IPS-15b (cell line): ENCODE measurements at regions not wholly inside any gene's neighbourhood (a gene's known extent, or its start where the extent isn't known, plus 50 kb on each side); places are given as distances from the start of the nearest gene placed in this dataset.

Source experiments
- H3K27me3 ChIP-seq: one replicate; pipeline ENCODE4 v1.6.1; 2013; ENCODE audit warnings: low read length; ENCODE audit not compliant: control insufficient read depth, insufficient read depth
- H3K36me3 ChIP-seq: one replicate; pipeline ENCODE4 v1.6.1; 2013; ENCODE audit warnings: low read length; ENCODE audit not compliant: control insufficient read depth, insufficient read depth
- H3K4me1 ChIP-seq: one replicate; pipeline ENCODE4 v1.6.1; 2013; ENCODE audit warnings: mild to moderate bottlenecking, low read length; ENCODE audit not compliant: control insufficient read depth, insufficient read depth
- H3K4me3 ChIP-seq: one replicate; pipeline ENCODE4 v1.5.1; 2013; ENCODE audit warnings: low read depth, low read length
- H3K9ac ChIP-seq: one replicate; pipeline ENCODE4 v1.6.1; 2013; ENCODE audit warnings: low read depth, mild to moderate bottlenecking, low read length
- H3K9me3 ChIP-seq: one replicate; pipeline ENCODE4 v1.6.1; 2013; ENCODE audit warnings: mild to moderate bottlenecking, low read length; ENCODE audit not compliant: control insufficient read depth, insufficient read depth

DNA sequence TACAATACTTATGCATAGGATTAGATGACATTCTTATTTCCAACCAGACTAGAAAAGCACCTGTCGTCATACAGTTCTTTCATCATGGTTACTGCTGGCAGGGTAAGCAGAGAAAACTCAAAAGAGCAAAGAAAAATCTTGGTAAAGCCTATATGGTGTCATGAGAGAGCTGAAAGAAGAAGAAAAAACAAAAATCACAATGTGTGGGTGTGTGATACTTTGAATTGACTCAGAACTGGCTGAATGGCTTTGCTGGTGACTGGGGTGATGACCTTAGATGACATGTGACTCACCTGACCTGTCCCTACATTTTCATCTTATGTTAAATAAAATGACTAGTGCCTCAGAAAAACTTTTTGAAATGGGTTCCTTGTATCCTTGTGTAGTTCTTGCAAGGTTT is 278.1 kb upstream of the LMO3 start:
- no peaks in the 10 kb centered on the region for H3K27me3 ChIP-seq
- H3K4me3 ChIP-seq, result no peak overlapping the region
- no peaks in the 10 kb centered on the region for H3K36me3 ChIP-seq
- no peaks in the 10 kb centered on the region for H3K9me3 ChIP-seq
- H3K4me1 ChIP-seq, result peaks cover 3% of the 10 kb centered on the region
- no peak overlapping the region for H3K9ac ChIP-seq

DNA sequence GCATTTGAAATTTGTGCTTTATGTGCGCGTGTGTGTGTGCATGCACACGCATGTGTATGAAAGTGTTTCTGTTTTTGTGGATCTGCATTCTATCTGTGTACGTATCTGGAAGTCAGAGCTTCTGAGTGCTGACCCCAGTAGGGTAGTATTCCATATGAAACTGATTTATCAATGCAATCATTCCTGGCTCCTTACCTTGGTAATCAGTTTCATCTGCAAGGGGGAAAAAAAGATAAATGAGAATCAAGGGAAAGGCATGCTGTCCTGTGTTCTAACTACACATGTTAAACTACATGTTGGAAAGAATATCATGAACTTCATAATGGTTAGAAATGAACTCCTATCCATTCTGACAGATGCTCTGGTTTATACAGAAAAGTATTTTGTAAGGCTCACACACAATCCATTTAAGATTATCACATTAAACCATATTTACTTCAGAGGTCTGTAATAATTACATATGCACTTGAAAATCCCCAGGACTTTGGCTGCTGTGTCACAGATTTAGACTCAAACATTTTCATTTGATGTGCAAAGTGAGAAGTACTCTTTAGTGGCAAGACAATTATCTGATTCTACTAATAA is 276.1 kb upstream of the LMO3 start:
- no peaks in the 10 kb centered on the region for H3K9me3 ChIP-seq
- H3K4me1 ChIP-seq, result peaks cover 3% of the 10 kb centered on the region
- H3K36me3 ChIP-seq, result no peaks in the 10 kb centered on the region
- H3K27me3 ChIP-seq, result no peaks in the 10 kb centered on the region
- no peak overlapping the region for H3K4me3 ChIP-seq
- no peak overlapping the region for H3K9ac ChIP-seq

DNA sequence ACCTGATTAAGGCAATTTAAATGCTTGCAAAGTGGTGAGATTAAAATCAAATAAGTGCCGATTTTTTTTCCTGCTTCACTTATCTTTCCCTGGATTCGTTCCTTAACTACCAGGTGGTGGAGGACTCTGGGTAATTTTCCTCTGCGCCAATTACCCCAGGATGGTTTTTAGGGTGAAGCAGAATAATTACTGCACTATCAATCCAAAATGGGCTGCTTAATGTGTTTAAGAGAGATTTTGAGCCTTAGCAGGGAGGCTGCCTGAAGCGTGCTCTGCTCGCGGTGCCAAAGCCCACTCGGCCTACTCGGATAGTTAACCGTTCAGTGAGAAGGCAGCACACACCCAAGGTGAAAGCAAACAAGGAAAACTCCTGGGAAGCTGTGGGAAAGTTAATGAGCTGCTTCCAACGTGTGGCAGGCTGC is 274.9 kb upstream of the LMO3 start:
- Histone ChIP-seq H3K4me1 (peaks cover 3% of the 10 kb centered on the region), H3K9me3 (no peaks in the 10 kb centered on the region), H3K36me3 (no peaks in the 10 kb centered on the region), H3K9ac (no peak overlapping the region), H3K4me3 (no peak overlapping the region), H3K27me3 (no peaks in the 10 kb centered on the region)

GRCh38 chr12:16870845-16871244 is 264.9 kb upstream of the LMO3 start:
- Histone ChIP-seq H3K4me1 (no peaks in the 10 kb centered on the region), H3K36me3 (no peaks in the 10 kb centered on the region), H3K4me3 (no peak overlapping the region), H3K9ac (no peak overlapping the region), H3K9me3 (no peaks in the 10 kb centered on the region), H3K27me3 (no peaks in the 10 kb centered on the region)

GRCh38 chr12:16863742-16864141 is 257.8 kb upstream of the LMO3 start:
- H3K9ac ChIP-seq, result no peak overlapping the region
- H3K27me3 ChIP-seq, result no peaks in the 10 kb centered on the region
- H3K9me3 ChIP-seq, result no peaks in the 10 kb centered on the region
- H3K36me3 ChIP-seq, result no peaks in the 10 kb centered on the region
- no peak overlapping the region for H3K4me3 ChIP-seq
- no peaks in the 10 kb centered on the region for H3K4me1 ChIP-seq

DNA sequence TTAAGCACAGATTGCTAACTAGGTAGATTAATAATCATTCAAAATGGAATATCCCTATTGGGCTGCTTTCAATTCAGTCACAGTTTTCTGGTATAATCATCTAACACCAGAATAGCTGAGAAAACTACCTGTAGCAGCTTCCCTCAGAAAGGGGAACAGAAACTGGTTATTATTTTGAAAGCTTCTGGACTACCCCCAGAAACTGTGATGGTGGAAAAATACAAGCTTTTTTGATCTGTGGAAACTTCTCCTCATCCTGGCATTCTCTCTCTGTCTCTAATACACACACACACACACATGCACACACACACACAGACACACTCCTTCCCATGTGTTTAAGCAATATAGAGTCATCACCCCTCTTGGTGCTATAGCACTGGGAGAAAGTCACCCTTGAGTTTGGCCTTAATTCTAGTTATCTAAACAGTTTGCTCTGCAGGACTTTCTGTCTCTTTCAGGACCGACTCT is 251.5 kb upstream of the LMO3 start:
- Histone ChIP-seq H3K27me3 (no peaks in the 10 kb centered on the region), H3K9ac (no peak overlapping the region), H3K4me1 (peaks cover 2% of the 10 kb centered on the region), H3K4me3 (no peak overlapping the region), H3K36me3 (no peaks in the 10 kb centered on the region), H3K9me3 (no peaks in the 10 kb centered on the region)

DNA sequence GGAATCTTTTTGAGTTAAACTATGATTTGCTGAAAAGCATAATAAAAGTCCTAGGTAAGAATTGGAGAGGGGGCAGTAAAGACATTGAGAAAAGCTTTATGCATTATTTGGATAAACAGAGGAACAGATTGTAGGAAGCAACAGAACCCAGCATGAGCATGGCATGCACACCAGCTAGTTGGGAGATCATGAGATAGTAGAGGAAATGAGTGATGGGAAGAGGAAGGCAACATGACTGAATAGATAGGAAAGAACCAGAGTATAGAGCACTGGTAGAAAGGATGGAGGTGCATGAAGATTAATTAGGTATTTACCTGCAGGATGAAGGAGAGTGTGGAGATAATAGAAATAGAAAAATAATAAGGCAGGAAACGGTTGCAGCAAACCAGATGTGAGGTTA is 248.5 kb upstream of the LMO3 start:
- no peaks in the 10 kb centered on the region for H3K27me3 ChIP-seq
- no peaks in the 10 kb centered on the region for H3K9me3 ChIP-seq
- no peaks in the 10 kb centered on the region for H3K36me3 ChIP-seq
- H3K9ac ChIP-seq, result no peak overlapping the region
- H3K4me1 ChIP-seq, result peaks cover 2% of the 10 kb centered on the region
- H3K4me3 ChIP-seq, result no peak overlapping the region

- H3K9me3 ChIP-seq, result no peaks in the 10 kb centered on the region
- H3K4me3 ChIP-seq, result no peak overlapping the region
- H3K36me3 ChIP-seq, result no peaks in the 10 kb centered on the region
- no peaks in the 10 kb centered on the region for H3K4me1 ChIP-seq
- no peak overlapping the region for H3K9ac ChIP-seq
- no peaks in the 10 kb centered on the region for H3K27me3 ChIP-seq
Observed at GRCh38 chr12:16849473-16849872, 243.5 kb upstream of the LMO3 start.

DNA sequence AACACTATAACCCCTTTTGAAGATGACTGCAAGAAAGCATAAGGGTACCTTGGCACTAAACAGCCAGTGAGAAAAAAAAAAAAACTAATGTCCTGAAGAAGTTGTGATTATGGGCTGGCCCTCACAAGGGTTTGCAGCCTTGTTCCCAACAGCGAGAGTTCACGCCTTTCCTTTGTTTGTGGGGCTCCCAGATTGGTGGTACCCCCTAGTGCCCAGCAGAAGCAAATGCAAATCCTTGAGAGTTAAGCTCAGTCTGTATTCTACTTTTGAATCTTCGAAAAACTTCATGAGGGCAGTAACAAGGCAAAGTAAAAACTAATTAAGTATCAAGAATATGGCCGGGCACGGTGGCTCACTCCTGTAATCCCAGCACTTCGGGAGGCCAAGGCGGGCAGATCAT is 238.9 kb upstream of the LMO3 start:
- no peaks in the 10 kb centered on the region for H3K27me3 ChIP-seq
- no peak overlapping the region for H3K4me3 ChIP-seq
- no peak overlapping the region for H3K9ac ChIP-seq
- no peaks in the 10 kb centered on the region for H3K4me1 ChIP-seq
- H3K9me3 ChIP-seq, result no peaks in the 10 kb centered on the region
- no peaks in the 10 kb centered on the region for H3K36me3 ChIP-seq

GRCh38 chr12:16833376-16834015 is 227.5 kb upstream of the LMO3 start:
- Histone ChIP-seq H3K27me3 (no peaks in the 10 kb centered on the region), H3K4me3 (no peak overlapping the region)

GRCh38 chr12:16828891-16829290 is 222.9 kb upstream of the LMO3 start:
- Histone ChIP-seq H3K4me1 (peaks cover 14% of the 10 kb centered on the region), H3K9ac (no peak overlapping the region), H3K27me3 (no peaks in the 10 kb centered on the region), H3K9me3 (no peaks in the 10 kb centered on the region), H3K36me3 (no peaks in the 10 kb centered on the region), H3K4me3 (no peak overlapping the region)

More at GRCh38 chr12:16833376-16834015, 227.5 kb upstream of the LMO3 start:
- no peak overlapping the region for H3K9ac ChIP-seq
- H3K9me3 ChIP-seq, result no peaks in the 10 kb centered on the region
- no peaks in the 10 kb centered on the region for H3K36me3 ChIP-seq
- peaks cover 13% of the 10 kb centered on the region for H3K4me1 ChIP-seq

DNA sequence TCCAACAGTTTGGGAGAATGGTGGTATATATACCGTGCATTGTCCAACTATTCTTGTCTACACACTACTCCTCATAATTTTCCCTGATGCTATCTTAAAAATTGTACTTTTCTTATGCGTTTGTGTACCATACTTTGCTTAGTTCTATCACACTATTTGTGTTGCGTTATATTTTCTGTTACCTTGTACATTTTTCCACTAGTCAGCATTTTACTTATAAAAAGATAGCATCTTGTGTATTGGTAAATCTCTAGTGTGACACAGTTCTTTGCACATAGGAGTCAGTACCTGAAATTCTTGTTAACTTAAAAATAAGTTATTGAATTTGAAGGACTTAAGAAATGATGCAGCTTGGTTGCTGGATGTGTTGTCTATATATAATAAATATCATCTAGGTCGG is 201.8 kb upstream of the LMO3 start:
- no peak overlapping the region for H3K4me3 ChIP-seq
- H3K27me3 ChIP-seq, result no peaks in the 10 kb centered on the region
- H3K9me3 ChIP-seq, result no peaks in the 10 kb centered on the region
- H3K4me1 ChIP-seq, result no peaks in the 10 kb centered on the region
- no peak overlapping the region for H3K9ac ChIP-seq
- no peaks in the 10 kb centered on the region for H3K36me3 ChIP-seq
